HT-29 (cell line): ENCODE measurements at regions not wholly inside any gene's neighbourhood (a gene's known extent, or its start where the extent isn't known, plus 50 kb on each side); places are given as distances from the start of the nearest gene placed in this dataset.
"Not testable (repeated sequence)": the region's sequence is repeated elsewhere in the genome, so short reads cannot be mapped to it uniquely, and the experiment has no call there.

Experiments
- DNase-seq: peaks from one replicate; pipeline ENCODE4 v3.0.0-alpha.2; 2015; ENCODE audit warnings: low spot score

- DNase-seq, result no peak
Observed at GRCh38 chr6:115811541-115811940, 249.2 kb downstream of the FRK start.

- no peak for DNase-seq
Observed at GRCh38 chr6:115798229-115798628, 262.5 kb downstream of the FRK start.

GRCh38 chr6:115796829-115797228 lies 263.9 kb downstream of the FRK start:
- no peak for DNase-seq

GRCh38 chr6:115796061-115796460 lies 264.6 kb downstream of the FRK start:
- DNase-seq, result no peak

DNA sequence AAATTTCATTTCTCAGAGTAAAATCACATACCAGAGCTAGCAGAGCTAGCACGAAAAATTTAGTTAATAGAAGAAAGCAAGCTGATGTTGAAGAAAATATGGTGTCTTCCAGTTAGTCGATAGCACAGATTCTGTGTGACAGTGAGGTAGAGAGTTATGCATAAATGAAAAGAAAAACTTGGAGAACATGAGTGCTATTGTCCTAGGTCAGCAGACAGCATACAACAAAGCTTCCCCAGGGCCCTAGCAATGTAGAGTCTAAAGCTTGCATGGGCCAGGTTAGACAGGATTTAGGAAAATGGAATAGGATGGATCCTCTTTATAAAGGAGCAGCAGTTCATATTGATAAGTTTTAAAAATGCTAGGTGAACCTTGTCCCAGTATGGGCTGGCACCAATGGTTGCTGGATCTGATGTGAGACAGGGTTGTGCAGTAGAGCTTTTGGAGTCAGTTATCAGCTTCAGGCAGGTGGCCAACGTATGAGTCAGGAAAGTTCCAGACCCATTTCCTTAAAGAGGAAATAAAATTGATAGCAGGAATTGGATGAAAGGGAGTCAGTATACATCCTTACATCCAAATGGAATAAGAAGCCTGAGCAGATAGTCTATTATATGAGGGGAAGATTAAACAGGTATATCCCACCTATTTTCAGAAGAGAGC lies 277.2 kb downstream of the FRK start:
- peak; percentile 19 for DNase-seq

DNA sequence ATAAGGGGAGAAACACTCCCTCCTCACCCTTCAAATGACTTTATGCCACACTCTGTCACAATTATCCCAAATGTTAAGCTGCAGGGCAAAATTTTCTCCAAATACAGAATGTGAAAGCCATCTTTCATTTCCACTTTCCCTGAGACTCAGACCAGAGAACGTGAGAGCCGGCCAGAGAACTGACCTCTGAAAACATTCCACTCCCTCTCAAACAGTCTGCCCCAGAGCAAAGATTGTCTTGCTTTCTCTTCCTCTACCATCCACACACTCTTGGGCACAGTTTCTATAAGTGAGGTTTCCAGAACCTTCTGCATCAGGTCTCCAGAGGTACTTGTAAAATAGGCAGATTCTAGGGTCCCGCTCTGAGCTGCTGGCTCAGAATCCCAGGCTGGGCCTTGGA lies 278.1 kb downstream of the FRK start:
- DNase-seq, result no peak

DNA sequence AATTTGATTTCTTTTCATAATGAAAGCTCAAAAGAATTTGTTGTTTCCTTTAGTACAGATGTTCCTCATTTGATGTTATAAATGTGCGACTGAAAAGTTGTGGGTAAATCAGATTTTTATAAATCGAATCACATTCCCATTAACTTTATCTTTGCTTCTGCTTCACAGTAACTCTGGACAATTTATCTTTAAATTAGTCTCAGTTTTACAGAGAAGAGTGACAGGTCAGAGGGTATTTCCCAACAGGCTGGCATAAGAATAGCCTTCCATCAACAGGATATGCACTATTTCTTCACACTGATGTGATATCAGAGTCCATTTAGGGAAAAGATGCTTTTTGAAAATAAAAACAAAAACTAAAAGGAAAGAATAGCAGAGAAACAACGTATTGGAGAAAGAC lies 286.9 kb downstream of the FRK start:
- no peak for DNase-seq

- DNase-seq, result no peak
Observed at GRCh38 chr6:115770851-115771250, 289.8 kb downstream of the FRK start.

- DNase-seq, result no peak
Observed at GRCh38 chr6:115768500-115768899, 292.2 kb downstream of the FRK start.

GRCh38 chr6:115767931-115768330 lies 292.8 kb downstream of the FRK start:
- no peak for DNase-seq

DNA sequence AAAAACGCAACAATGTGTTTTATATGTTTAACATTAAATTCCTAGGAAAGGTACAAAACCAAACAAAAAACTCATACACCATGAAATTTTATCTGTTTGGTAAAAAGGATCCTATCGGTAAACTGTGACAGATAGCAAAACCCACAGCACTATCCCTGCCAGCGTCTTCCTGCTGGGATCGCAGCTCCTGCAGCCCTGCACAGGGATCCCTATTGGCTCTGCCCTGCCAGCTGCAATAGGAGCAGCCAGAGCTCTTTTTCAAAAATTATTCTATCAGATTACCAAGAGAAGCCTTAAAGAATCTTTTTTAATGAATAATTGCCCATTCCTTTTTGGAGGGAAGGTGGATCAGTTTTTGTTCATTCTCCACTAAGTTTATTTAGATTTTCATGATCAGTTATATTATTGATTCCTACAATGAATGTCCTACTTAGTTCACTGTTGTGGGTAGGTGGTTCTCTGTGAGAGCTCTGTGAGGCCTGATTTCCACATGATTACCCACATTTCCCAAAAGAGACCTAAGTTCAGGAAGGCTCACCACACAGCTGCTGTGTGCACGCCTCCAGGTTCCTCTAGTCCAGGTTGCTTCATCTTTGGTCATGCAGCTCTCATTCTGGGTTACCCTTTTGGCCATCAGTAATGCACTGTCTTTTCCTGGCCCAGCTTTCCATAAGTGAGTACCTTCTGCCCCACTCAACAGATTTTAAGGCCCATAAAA lies 293.8 kb downstream of the FRK start:
- DNase-seq, result no peak

GRCh38 chr6:115765966-115766365 lies 294.7 kb downstream of the FRK start:
- DNase-seq, result no peak

- DNase-seq, result no peak
Observed at GRCh38 chr6:115759051-115759450, 301.6 kb downstream of the FRK start.

- no peak for DNase-seq
Observed at GRCh38 chr6:115753446-115753845, 307.2 kb downstream of the FRK start.

DNA sequence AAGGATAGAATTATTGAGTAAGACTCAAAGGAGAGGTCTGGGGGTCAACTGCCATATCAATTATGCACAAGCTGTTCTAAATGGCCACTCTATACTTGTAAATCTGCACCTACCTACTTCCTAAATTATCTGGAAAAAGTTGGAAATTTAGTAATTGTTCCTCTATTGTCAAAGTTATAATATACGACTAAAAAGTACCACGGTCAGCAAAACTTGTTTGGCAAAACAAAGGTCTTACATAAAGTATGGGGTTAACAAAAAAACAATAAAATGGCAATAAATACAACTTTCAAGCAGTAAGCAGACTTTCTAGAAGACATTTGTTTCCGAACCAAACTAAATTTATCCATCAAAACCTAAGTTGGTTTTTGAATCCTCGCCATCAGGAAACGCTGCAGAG lies 309.7 kb downstream of the FRK start:
- DNase-seq, result no peak

DNA sequence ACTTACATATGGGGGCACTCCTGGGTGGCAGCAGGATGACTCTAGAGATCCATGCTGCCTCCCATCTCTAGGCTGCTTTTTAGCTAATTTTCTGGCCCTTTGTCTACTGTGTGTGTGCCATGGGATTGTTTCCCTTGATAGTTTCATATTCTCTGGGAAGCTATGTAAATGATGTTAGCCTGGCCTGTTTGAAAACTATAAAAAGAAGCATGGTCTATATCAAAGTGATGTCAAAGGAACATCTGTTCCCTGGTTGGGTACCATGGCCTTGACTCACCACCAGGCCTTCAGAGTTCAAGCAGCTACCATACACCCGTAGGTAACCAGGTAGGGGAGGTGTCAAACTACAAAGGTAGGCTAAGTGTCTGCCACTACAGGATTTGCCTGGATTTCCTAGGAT lies 310.4 kb downstream of the FRK start:
- DNase-seq, result no peak

GRCh38 chr6:115747719-115748118 lies 313.0 kb downstream of the FRK start:
- DNase-seq, result no peak

DNA sequence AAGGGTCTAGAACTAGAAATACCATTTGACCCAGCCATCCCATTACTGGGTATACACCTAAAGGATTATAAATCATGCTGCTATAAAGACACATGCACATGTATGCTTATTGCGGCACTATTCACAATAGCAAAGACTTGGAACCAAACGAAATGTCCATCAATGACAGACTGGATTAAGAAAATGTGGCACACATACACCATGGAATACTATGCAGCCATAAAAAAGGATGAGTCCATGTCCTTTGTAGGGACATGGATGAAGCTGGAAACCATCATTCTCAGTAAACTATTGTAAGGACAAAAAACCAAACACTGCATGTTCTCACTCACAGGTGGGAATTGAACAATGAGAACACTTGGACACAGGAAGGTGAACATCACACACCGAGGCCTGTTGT lies 314.1 kb downstream of the FRK start:
- DNase-seq, result not testable (repeated sequence)

DNA sequence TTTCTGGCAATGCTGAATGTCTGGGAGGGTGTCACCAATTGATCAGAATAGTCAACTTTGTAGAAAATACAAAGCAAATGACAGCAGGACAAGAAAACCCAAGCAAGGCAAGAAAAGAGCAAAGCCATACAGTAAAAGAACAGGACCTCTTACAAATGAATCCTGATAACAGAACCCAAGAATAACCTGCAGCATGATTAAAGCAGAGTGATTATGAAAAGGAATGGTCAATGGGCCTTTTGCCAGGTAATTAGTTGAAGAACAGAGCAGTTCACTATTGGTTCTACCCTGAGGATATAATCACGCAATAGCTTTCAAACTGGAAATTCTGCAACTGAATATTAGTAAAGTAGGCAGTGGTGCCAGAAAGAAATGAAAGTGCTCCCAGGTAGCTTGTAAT lies 319.8 kb downstream of the FRK start:
- no peak for DNase-seq

- no peak for DNase-seq
Observed at GRCh38 chr6:115735610-115736009, 325.1 kb downstream of the FRK start.

GRCh38 chr6:115733426-115733825 lies 327.3 kb downstream of the FRK start:
- no peak for DNase-seq

DNA sequence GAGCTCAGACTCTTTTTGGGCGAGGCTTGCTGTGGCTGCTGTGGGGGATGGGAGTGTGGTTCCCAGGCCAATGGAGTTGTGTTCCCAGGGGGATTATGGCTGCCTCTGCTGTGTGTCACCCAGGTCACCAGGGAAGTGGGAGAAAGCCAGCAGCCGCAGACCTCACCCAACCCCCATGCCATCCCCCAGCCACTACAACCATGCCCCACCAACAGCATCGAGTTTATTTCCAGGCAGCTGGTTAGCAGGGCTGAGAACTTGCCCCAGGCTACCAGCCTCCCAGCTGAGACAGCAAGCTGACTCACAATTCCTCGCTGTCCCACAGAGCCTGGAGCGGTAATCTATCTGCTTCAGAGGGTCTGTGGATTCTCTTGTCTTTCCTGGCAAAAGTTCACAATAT lies 331.7 kb downstream of the FRK start:
- DNase-seq, result no peak

DNA sequence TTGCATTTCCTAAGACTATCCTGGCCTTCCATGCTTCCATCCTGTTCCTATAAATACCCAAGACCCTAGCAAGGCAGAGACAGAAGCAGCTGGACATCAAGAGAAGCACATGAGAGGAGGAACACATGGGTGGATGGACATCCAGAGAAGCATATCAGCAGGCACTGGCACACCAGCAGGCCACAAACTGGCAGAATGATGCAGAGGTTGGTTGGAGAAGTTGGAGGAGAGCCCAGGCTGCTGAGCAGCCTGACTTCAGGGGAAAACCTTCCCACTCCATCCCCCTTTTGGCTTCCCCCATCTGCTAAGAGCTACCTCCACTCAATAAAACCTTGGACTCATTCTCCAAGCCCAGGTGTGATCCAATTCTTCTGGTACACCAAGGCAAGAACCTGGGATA lies 332.5 kb downstream of the FRK start:
- DNase-seq, result no peak

DNA sequence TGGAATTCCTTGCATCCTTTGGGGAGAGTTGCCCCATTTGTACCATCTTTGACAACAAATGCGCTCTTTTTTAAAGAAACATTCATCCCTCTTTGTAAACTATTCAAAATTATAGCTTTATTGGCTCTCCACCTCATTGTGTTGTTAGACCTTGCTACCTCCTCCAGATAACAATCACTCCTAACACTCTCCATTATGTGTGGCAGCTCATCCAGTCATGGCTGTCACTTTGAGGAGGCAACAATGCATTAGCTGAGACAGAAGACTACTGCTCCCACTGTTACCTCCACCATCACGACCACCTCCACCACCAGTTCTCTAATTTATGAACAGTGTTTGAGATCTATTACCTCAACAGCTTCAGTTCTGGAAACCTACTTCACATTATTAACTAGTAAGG lies 339.1 kb downstream of the FRK start:
- no peak for DNase-seq
